Stimulated activated CD8-positive, alpha-beta memory T cell treated with anti-CD3 and anti-CD28 coated beads, Interleukin-4, amount 100 ng/mL, for 24 hours (primary cell): ENCODE measurements at regions not wholly inside any gene's neighbourhood (a gene's known extent, or its start where the extent isn't known, plus 50 kb on each side); places are given as distances from the start of the nearest gene placed in this dataset.

Experiments
- DNase-seq: peaks from one replicate; pipeline ENCODE4 v3.0.0-alpha.2; 2020; ENCODE audit warnings: low read depth

DNA sequence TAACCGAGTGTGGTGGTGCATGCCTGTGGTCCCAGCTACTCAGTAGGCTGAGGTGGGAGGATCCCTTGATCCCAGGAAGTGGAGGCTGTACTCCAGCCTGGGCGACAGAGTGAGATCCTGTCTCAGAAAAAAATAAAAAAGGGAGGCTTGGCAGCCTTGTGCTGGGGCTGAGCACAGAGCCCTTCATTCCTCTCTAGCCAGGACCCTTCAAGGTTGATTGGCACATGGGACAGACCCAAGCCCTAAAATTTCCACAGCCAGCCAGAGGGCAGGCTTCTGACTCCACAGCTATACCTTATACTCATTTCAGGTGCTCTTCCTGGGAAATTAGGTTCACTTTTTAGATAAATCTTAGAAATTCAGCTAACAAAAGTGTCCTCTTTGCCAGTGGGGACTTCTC, 553.0 kb upstream of the CPEB2 start:
- no peak for DNase-seq

GRCh38 chr4:14452001-14452400, 550.3 kb upstream of the CPEB2 start:
- DNase-seq: no peak

DNA sequence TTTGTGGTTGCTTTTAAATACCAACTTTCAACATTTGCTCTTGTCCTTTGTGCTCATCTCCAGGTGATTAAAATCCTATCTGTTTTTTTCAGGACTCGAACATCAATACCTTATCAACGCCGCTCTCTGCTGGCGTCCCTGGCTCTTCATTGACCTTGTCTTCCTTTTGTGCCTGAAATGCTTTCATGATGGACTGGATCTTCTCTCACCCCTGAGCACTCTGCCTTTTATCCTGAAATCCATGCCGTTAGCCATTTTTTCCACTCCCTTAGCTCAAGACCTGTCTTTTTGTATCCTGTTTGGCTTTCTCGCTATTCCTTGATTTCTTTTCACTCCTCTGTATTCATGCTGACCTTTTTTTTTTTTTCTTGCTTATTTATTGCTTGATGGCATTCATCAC, 549.5 kb upstream of the CPEB2 start:
- no peak for DNase-seq

GRCh38 chr4:14458463-14458862, 543.8 kb upstream of the CPEB2 start:
- DNase-seq: no peak

DNA sequence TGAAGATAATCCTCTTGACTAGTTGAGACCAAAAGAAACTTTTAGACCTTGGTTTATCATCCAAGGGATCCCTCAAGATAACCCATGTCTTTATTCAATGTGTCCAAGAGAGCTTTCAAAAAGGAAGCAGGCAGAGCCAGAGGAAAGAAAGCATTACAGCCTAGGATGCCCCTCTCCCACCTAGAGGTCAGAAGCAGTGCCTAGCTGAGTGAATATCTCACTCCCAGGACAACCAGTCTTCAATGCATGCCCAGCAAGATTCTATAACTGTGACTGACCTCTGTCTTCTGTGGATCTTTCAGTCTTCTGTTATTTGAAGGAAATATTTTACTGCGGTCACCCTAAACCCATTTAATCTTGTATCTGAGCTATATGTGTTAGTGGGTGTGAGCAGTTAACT, 537.2 kb upstream of the CPEB2 start:
- no peak for DNase-seq

- no peak for DNase-seq
Measured at GRCh38 chr4:14465507-14465906, 536.8 kb upstream of the CPEB2 start.

GRCh38 chr4:14478504-14478903, 523.8 kb upstream of the CPEB2 start:
- DNase-seq: no peak

- DNase-seq: no peak
Measured at GRCh38 chr4:14496408-14496807, 505.9 kb upstream of the CPEB2 start.

GRCh38 chr4:14496969-14497368, 505.3 kb upstream of the CPEB2 start:
- no peak for DNase-seq

DNA sequence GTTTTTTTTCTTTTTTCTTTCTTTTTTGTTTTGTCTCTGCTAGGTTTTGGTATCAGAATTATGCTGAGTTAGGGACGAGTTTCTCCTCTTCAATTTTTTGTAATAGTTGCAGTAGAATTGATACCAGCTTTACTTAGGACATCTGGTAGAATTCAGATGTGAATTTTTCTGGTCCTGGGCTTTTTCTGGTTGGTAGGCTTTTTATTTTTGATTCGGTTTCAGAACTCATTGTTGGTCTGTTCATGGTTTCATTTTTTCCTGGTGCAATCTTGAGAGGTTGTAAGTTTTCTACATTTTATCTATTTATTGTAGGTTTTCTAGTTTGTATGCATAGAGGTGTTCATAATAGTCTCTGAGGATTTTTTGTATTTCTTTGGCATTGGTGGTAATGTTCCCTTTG, 498.1 kb upstream of the CPEB2 start:
- no peak for DNase-seq

GRCh38 chr4:14513471-14513870, 488.8 kb upstream of the CPEB2 start:
- DNase-seq: no peak

- DNase-seq: no peak
Measured at GRCh38 chr4:14515556-14515955, 486.7 kb upstream of the CPEB2 start.

- DNase-seq: no peak
Measured at GRCh38 chr4:14518136-14518535, 484.1 kb upstream of the CPEB2 start.

- no peak for DNase-seq
Measured at GRCh38 chr4:14520171-14520570, 482.1 kb upstream of the CPEB2 start.

- DNase-seq: no peak
Measured at GRCh38 chr4:14524276-14524675, 478.0 kb upstream of the CPEB2 start.

- DNase-seq: no peak
Measured at GRCh38 chr4:14528918-14529317, 473.4 kb upstream of the CPEB2 start.

DNA sequence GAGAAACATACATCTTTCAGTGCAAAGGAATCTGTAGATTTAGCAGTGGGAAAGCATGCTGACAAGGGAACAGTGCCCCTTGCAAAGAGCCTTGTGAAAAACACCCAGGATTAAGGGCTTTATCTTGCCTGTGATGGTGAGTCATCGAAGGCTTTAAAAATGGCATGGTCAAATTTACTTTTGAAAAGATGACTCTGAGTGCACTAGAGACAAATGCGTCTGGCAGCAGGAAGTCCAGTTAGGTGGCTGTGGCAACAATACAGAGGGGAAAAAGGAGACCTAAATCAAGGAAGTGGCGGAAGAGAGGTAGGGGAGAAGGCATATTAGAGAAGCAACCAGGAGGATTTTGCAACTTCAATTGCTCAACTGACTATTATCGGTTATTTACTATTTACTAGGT, 472.6 kb upstream of the CPEB2 start:
- DNase-seq: no peak

DNA sequence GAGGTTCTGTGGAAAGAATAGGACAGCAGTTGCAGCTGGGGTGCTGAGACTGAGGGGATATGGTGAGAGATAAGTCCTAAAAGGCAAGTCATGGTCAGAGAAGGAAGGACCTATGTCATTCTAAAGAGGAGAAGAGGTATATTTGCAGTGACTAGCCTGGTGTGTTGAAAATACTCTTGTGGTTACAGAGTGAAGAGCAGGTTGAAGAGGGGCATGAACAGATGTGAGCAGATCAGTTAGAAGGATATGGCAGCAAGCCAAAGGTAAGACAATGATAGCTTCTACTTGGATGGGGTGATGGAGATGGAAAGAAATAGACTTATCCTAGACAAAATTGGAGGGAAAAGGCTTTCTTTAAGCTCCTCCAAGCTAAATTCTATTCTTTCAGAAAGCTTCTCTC, 469.8 kb upstream of the CPEB2 start:
- no peak for DNase-seq

- DNase-seq: no peak
Measured at GRCh38 chr4:14539246-14539645, 463.0 kb upstream of the CPEB2 start.

GRCh38 chr4:14545163-14545562, 457.1 kb upstream of the CPEB2 start:
- no peak for DNase-seq

DNA sequence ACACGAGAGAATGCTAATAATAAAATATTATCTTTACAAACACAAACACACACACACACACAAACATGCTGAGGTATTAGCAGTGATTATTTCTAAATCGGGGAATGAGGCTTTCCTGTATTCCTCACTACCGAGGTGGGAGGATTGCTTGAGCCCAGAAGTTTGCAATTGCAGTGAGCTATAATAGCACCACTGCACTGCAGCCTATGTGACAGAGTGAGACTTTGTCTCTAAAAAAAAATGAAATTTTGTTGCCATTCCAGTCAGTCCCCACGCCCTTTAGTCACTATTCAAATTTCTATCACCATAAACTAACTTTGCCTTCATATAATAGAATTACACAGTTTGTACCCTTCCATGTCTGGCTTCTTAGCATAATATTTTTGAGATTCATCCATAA, 456.5 kb upstream of the CPEB2 start:
- DNase-seq: no peak

DNA sequence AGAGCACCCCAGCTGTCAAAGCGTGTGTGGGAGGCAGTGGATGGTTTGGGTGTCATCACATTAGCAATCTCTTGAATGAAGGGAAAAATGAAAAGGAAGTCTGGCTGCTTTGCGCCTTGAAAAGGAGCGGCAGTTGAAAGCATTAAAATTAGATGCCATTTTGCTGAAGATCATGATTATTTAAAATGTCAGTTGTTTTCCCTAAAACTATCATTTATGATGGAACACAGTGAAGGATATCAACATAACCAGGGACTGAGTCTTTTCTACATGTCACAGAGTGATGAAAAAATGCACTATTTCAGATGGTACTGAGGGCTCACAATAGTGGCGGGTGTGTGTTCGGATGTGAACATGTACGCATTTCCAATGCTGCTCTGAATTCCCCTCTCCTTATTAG, 450.2 kb upstream of the CPEB2 start:
- DNase-seq: no peak

- DNase-seq: no peak
Measured at GRCh38 chr4:14559646-14560045, 442.6 kb upstream of the CPEB2 start.

DNA sequence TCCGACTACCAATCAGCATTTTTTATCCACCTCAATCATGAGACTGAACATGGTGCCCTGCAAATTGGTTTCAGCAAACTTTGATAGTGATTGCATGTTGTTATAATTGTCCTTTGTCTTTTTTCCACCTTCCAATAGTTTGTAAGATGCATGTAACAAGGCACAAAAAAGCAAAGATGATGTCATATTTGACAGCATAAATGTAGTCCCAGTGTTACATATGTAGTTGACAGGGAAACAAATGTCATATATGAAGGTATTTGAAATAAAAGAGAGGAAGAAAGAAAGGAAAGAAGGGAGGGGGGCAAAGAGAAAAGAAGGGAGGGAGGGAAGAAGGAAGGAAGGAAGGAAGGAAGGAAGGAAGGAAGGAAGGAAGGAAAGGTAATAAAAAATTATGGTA, 441.7 kb upstream of the CPEB2 start:
- no peak for DNase-seq

DNA sequence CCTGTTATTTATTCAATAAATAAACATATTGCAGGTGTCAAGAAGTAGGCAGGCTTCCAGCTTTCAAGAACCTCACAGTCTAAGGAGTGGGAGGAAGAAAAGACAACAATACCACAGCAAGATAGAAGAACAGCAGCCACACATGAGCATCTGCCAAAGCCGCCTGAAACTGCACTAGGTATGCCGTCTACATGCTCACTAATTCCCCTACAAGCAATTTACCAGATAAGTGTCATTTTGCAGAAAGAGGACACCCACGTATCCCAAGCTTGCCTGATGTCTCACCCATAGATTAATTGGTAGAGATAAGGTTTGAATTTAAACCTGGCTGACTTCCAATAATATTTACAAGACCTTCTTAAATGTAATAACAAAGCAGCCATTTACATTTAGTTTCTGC, 439.4 kb upstream of the CPEB2 start:
- DNase-seq: no peak
